PC-9 (cell line): ENCODE measurements at regions not wholly inside any gene's neighbourhood (a gene's known extent, or its start where the extent isn't known, plus 50 kb on each side); places are given as distances from the start of the nearest gene placed in this dataset.

Experiments
- BruUV-seq: library from RNA; stranded (reverse); fragments of 400-500 nt; replicated peaks from 2 replicates; lab custom pipeline; 2021; lab: Mats Ljungman, UMichigan
- CTCF ChIA-PET: fragments of 300-600 bp; sonication (Branson Sonifier 250); formaldehyde crosslinking; loops from one replicate; lab custom pipeline; 2022; ENCODE audit warnings: antibody characterized with exemption; lab: Charles Lee
- POLR2A ChIA-PET: fragments of 300-600 bp; sonication (Branson Sonifier 250); formaldehyde crosslinking; loops from one replicate; lab custom pipeline; 2022; ENCODE audit warnings: antibody characterized with exemption; ENCODE audit not compliant: unreplicated experiment; lab: Charles Lee
- DNase-seq, 2 experiments: peaks; one replicate each; pipeline versions ENCODE4 v3.0.0 to v3.0.0-alpha.2; 2015 to 2022; ENCODE audit warnings: mixed read lengths in 1 of 2
- H2AFZ ChIP-seq: fragments of 200-600 bp; sonication (generic); 2 replicates; pipeline ENCODE4 v1.8.1; 2017; ENCODE audit warnings: antibody characterized with exemption
- H3F3A ChIP-seq: fragments of 200-600 bp; sonication (generic); 2 replicates; pipeline ENCODE4 v1.8.1; 2017; ENCODE audit warnings: antibody characterized with exemption, mild to moderate bottlenecking, low read depth; ENCODE audit not compliant: insufficient read depth
- H3K27ac ChIP-seq: fragments of 200-600 bp; sonication (generic); 2 replicates; pipeline ENCODE4 v1.6.1; 2016; ENCODE audit warnings: mixed run types
- H3K27me3 ChIP-seq: fragments of 200-600 bp; sonication (generic); 2 replicates; pipeline ENCODE4 v1.6.1; 2016; ENCODE audit warnings: low read depth, mixed run types; ENCODE audit not compliant: insufficient read depth
- H3K36me3 ChIP-seq: fragments of 200-600 bp; sonication (generic); 2 replicates; pipeline ENCODE4 v1.6.1; 2016; ENCODE audit warnings: low read depth, mixed run types
- H3K4me1 ChIP-seq: fragments of 200-600 bp; sonication (generic); replicated peaks from 2 replicates; pipeline ENCODE4 v1.6.1; 2016; ENCODE audit warnings: mixed run types; ENCODE audit not compliant: insufficient read depth
- H3K4me2 ChIP-seq: fragments of 200-600 bp; sonication (generic); 2 replicates; pipeline ENCODE4 v1.6.1; 2017; ENCODE audit warnings: mixed run types
- H3K4me3 ChIP-seq: fragments of 200-600 bp; sonication (generic); 2 replicates; pipeline ENCODE4 v1.6.1; 2016; ENCODE audit warnings: mixed run types
- H3K79me2 ChIP-seq: fragments of 200-600 bp; sonication (generic); 2 replicates; pipeline ENCODE4 v1.6.1; 2017; ENCODE audit warnings: low read depth, mixed run types
- H3K9me2 ChIP-seq: fragments of 200-600 bp; sonication (generic); 2 replicates; pipeline ENCODE4 v1.8.1; 2017; ENCODE audit warnings: mild to moderate bottlenecking; ENCODE audit not compliant: insufficient read depth
- H3K9me3 ChIP-seq: fragments of 200-600 bp; sonication (generic); 2 replicates; pipeline ENCODE4 v1.8.1; 2016; ENCODE audit warnings: low read depth; ENCODE audit not compliant: insufficient read depth
- H4K20me1 ChIP-seq: fragments of 200-600 bp; sonication (generic); 2 replicates; pipeline ENCODE4 v1.8.1; 2017; ENCODE audit not compliant: insufficient read depth
- EZH2 ChIP-seq: fragments of 200-600 bp; sonication (generic); IDR thresholded peaks from 2 replicates; pipeline ENCODE4 v1.8.0; 2017; ENCODE audit warnings: antibody characterized with exemption, low read depth
- intact Hi-C: fragments of 100-400 bp; cut with micrococcal nuclease; formaldehyde crosslinking; loops from one replicate; pipeline ENCODE4 v1.10.0; 2022; ENCODE audit not compliant: unreplicated experiment
- TF ChIP-seq, protein P1 (sequence below): fragments of 200-600 bp; sonication (generic); conservative IDR thresholded peaks from 2 replicates; pipeline ENCODE4 v1.6.1; 2017; ENCODE audit warnings: mixed run types, antibody characterized with exemption, mild to moderate bottlenecking, moderate library complexity

GRCh38 chr11:86134580-86135318 is 65.9 kb upstream of the PICALM start:
- Histone ChIP-seq H3F3A (peaks cover 7% of the 10 kb centered on the region; the same call in 1 of the 2 replicates), H3K79me2 (no peaks in the 10 kb centered on the region), H3K9me3 (no peaks in the 10 kb centered on the region), H3K4me2 (no peak overlapping the region), H3K4me1 (peaks cover 18% of the 10 kb centered on the region), H3K9me2 (no peaks in the 10 kb centered on the region), H3K27ac (no peak overlapping the region), H3K36me3 (no peaks in the 10 kb centered on the region), H4K20me1 (no peaks in the 10 kb centered on the region), H3K27me3 (no peaks in the 10 kb centered on the region), H2AFZ (no peak overlapping the region), H3K4me3 (no peak overlapping the region)
- DNase-seq: peak in 1 of 2 experiments; percentile 69
- intact Hi-C loops: no loop called here
- BruUV-seq: no TSS peak
- TF ChIP-seq, protein P1, sequence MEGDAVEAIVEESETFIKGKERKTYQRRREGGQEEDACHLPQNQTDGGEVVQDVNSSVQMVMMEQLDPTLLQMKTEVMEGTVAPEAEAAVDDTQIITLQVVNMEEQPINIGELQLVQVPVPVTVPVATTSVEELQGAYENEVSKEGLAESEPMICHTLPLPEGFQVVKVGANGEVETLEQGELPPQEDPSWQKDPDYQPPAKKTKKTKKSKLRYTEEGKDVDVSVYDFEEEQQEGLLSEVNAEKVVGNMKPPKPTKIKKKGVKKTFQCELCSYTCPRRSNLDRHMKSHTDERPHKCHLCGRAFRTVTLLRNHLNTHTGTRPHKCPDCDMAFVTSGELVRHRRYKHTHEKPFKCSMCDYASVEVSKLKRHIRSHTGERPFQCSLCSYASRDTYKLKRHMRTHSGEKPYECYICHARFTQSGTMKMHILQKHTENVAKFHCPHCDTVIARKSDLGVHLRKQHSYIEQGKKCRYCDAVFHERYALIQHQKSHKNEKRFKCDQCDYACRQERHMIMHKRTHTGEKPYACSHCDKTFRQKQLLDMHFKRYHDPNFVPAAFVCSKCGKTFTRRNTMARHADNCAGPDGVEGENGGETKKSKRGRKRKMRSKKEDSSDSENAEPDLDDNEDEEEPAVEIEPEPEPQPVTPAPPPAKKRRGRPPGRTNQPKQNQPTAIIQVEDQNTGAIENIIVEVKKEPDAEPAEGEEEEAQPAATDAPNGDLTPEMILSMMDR: no peak
- TF ChIP-seq EZH2: no peak
- ChIA-PET CTCF (no interaction called here), POLR2A (no interaction called here)

- H3K9me3 ChIP-seq: no peaks in the 10 kb centered on the region
- H3K4me2 ChIP-seq: no peak overlapping the region
- no peaks in the 10 kb centered on the region for H3K9me2 ChIP-seq
- TF ChIP-seq, protein P1: no peak
- TF ChIP-seq EZH2: no peak
- no peaks in the 10 kb centered on the region for H3K27me3 ChIP-seq
- no peak for DNase-seq
- H3K4me1 ChIP-seq: 0 out of 2 replicates have a peak, but pooled peaks cover 5% of the 10 kb centered on the region
- H3K79me2 ChIP-seq: no peaks in the 10 kb centered on the region
- no peak overlapping the region for H2AFZ ChIP-seq
- ChIA-PET CTCF (no interaction called here), POLR2A (no interaction called here)
- no peak overlapping the region for H3K4me3 ChIP-seq
- H4K20me1 ChIP-seq: no peaks in the 10 kb centered on the region
- BruUV-seq: no TSS peak
- intact Hi-C loops: no loop called here
- H3K27ac ChIP-seq: no peak overlapping the region
- no peaks in the 10 kb centered on the region for H3F3A ChIP-seq
- no peaks in the 10 kb centered on the region for H3K36me3 ChIP-seq
These were observed 63.9 kb upstream of the PICALM start for GRCh38 chr11:86132667-86133249.

DNA sequence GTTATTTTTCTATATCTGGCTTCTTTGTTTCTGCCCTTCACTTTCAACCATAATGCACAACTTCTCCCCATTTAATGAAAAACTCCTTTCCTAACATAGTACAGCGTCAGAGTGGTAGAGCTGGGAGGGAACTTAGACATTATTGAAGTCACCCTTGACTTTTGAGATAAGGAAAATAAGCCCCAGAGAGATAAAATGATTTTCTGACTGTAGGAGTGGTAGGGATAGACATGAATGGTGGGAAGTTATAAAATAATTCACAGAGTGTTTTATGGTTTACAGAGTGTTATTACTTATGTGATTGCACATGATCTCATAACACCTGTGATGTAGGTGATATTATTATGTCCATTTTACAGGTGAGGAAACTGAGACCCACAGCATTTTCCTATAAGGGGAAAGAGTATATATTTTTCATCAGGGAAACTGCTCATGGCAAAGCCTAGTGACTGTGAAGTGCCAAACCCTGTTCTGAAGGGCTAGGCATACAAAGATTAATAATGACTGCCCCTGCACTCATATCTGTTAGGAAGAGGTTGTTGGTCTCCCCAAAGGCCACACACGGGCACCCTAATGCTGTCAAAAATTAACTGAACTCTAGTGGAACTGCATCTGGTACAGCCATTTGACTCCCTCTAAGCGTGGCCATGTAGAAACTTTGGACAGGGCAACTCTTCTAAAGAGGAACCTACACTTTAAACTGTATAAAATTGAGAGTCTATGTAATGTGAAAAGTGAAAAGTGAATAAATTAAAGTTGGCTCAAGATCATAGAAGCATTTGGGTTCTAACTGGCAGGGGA is 61.1 kb upstream of the PICALM start:
- Histone ChIP-seq H3K9me2 (no peaks in the 10 kb centered on the region), H3K79me2 (no peaks in the 10 kb centered on the region), H3K4me3 (no peak overlapping the region), H3F3A (no peaks in the 10 kb centered on the region), H2AFZ (no peak overlapping the region), H3K36me3 (no peaks in the 10 kb centered on the region), H3K27me3 (no peaks in the 10 kb centered on the region), H3K4me1 (0 out of 2 replicates have a peak, but pooled peaks cover 5% of the 10 kb centered on the region), H3K9me3 (no peaks in the 10 kb centered on the region), H3K4me2 (no peak overlapping the region), H3K27ac (no peak overlapping the region), H4K20me1 (no peaks in the 10 kb centered on the region)
- no TSS peak for BruUV-seq
- intact Hi-C loops: no loop called here
- DNase-seq: no peak
- POLR2A ChIA-PET: no interaction called here
- no peak for TF ChIP-seq EZH2
- TF ChIP-seq, protein P1: no peak
- CTCF ChIA-PET: no interaction called here
